H9 (cell line): ENCODE measurements at regions not wholly inside any gene's neighbourhood (a gene's known extent, or its start where the extent isn't known, plus 50 kb on each side); places are given as distances from the start of the nearest gene placed in this dataset.

Experiments used
- DNase-seq: peaks from one replicate; pipeline ENCODE4 v3.0.0-alpha.2; 2017
- H2AFZ ChIP-seq: one replicate; pipeline ENCODE4 v1.6.1; 2013; ENCODE audit warnings: mild to moderate bottlenecking, low read length, control low read depth, moderate library complexity
- H2AK5ac ChIP-seq: 2 replicates; pipeline ENCODE4 v1.6.1; 2013; ENCODE audit warnings: low read length, control low read depth, mixed read lengths; ENCODE audit not compliant: insufficient read length
- H2BK120ac ChIP-seq: one replicate; pipeline ENCODE4 v1.6.1; 2013; ENCODE audit warnings: low read depth, mild to moderate bottlenecking, low read length, control low read depth, inconsistent platforms; ENCODE audit not compliant: poor library complexity, severe bottlenecking
- H2BK12ac ChIP-seq: 2 replicates; pipeline ENCODE4 v1.6.1; 2013; ENCODE audit warnings: low read length, control low read depth, mixed read lengths, low read depth; ENCODE audit not compliant: insufficient read length
- H2BK15ac ChIP-seq: 2 replicates; pipeline ENCODE4 v1.6.1; 2013; ENCODE audit warnings: low read depth, low read length, control low read depth
- H2BK20ac ChIP-seq: one replicate; pipeline ENCODE4 v1.6.1; 2013; ENCODE audit warnings: low read depth, mild to moderate bottlenecking, low read length, control low read depth, inconsistent platforms; ENCODE audit not compliant: poor library complexity, severe bottlenecking
- H2BK5ac ChIP-seq: 2 replicates; pipeline ENCODE4 v1.6.1; 2013; ENCODE audit warnings: low read length, control low read depth, mixed read lengths; ENCODE audit not compliant: insufficient read length
- H3K14ac ChIP-seq: 2 replicates; pipeline ENCODE4 v1.6.1; 2013; ENCODE audit warnings: low read length, control low read depth; ENCODE audit not compliant: insufficient read depth
- H3K18ac ChIP-seq: 2 replicates; pipeline ENCODE4 v1.6.1; 2013; ENCODE audit warnings: low read depth, mild to moderate bottlenecking, mixed read lengths, low read length, control low read depth; ENCODE audit not compliant: insufficient read length
- H3K23ac ChIP-seq: 2 replicates; pipeline ENCODE4 v1.6.1; 2013; ENCODE audit warnings: low read length, control low read depth, mixed read lengths, low read depth; ENCODE audit not compliant: insufficient read length
- H3K23me2 ChIP-seq: 2 replicates; pipeline ENCODE4 v1.6.1; 2013; ENCODE audit warnings: low read depth, mild to moderate bottlenecking, mixed read lengths, low read length, control low read depth; ENCODE audit not compliant: insufficient read length, poor library complexity, severe bottlenecking
- H3K27ac ChIP-seq: 2 replicates; pipeline ENCODE4 v1.5.1; 2013; ENCODE audit warnings: low read length, control low read depth, mixed read lengths, low read depth; ENCODE audit not compliant: insufficient read length
- H3K27me3 ChIP-seq: 2 replicates; pipeline ENCODE4 v1.6.1; 2013; ENCODE audit warnings: low read length, control low read depth, inconsistent platforms; ENCODE audit not compliant: insufficient read depth
- H3K4ac ChIP-seq: 2 replicates; pipeline ENCODE4 v1.6.1; 2013; ENCODE audit warnings: low read depth, mild to moderate bottlenecking, control low read depth, inconsistent platforms, low read length, moderate library complexity
- H3K4me1 ChIP-seq: 2 replicates; pipeline ENCODE4 v1.6.1; 2013; ENCODE audit warnings: low read length, control low read depth, inconsistent platforms; ENCODE audit not compliant: insufficient read depth
- H3K4me2 ChIP-seq: 2 replicates; pipeline ENCODE4 v1.6.1; 2013; ENCODE audit warnings: low read length, control low read depth, mixed read lengths; ENCODE audit not compliant: insufficient read length, insufficient read depth
- H3K56ac ChIP-seq: 2 replicates; pipeline ENCODE4 v1.6.1; 2013; ENCODE audit warnings: low read depth, mild to moderate bottlenecking, mixed read lengths, low read length, control low read depth; ENCODE audit not compliant: insufficient read length
- H3K79me1 ChIP-seq: 2 replicates; pipeline ENCODE4 v1.6.1; 2013; ENCODE audit warnings: low read depth, mild to moderate bottlenecking, moderate library complexity, low read length, control low read depth, inconsistent platforms; ENCODE audit not compliant: insufficient read depth, poor library complexity, severe bottlenecking
- H3K79me2 ChIP-seq: 2 replicates; pipeline ENCODE4 v1.6.1; 2013; ENCODE audit warnings: low read length, control low read depth, inconsistent platforms; ENCODE audit not compliant: insufficient read depth
- H3K9ac ChIP-seq: 2 replicates; pipeline ENCODE4 v1.6.1; 2013; ENCODE audit warnings: low read length, control low read depth, mixed read lengths; ENCODE audit not compliant: insufficient read length; ENCODE audit errors: extremely low read depth
- H3K9me3 ChIP-seq: one replicate; pipeline ENCODE4 v1.6.1; 2013; ENCODE audit warnings: low read depth, low read length, inconsistent platforms; ENCODE audit not compliant: control insufficient read depth
- H3T11ph ChIP-seq: one replicate; pipeline ENCODE4 v1.6.1; 2013; ENCODE audit warnings: mild to moderate bottlenecking, low read length, control low read depth, inconsistent platforms
- H4K20me1 ChIP-seq: one replicate; pipeline ENCODE4 v1.6.1; 2013; ENCODE audit not compliant: control insufficient read depth, insufficient read length, insufficient read depth
- H4K5ac ChIP-seq: 2 replicates; pipeline ENCODE4 v1.6.1; 2013; ENCODE audit warnings: low read depth, mild to moderate bottlenecking, mixed read lengths, low read length, control low read depth; ENCODE audit not compliant: insufficient read length
- H4K8ac ChIP-seq: replicated peaks from 2 replicates; pipeline ENCODE4 v1.6.1; 2013; ENCODE audit warnings: low read length, control low read depth, mixed read lengths, low read depth; ENCODE audit not compliant: insufficient read length
- H4K91ac ChIP-seq: 2 replicates; pipeline ENCODE4 v1.6.1; 2013; ENCODE audit warnings: low read depth, mild to moderate bottlenecking, moderate library complexity, mixed read lengths, low read length, control low read depth; ENCODE audit not compliant: insufficient read length
- H3K27ac Mint-ChIP-seq, 3 experiments: 2 replicates in 2 of 3; 3 replicates in 1 of 3; pipeline ENCODE4 v1.8.0; 2020 to 2021; ENCODE audit warnings: mixed read lengths in 3 of 3, mild to moderate bottlenecking in 1 of 3, moderate library complexity in 1 of 3
- H3K27me3 Mint-ChIP-seq: 2 replicates; pipeline ENCODE4 v1.8.0; 2021; ENCODE audit warnings: low read depth, mild to moderate bottlenecking, moderate library complexity, mixed read lengths
- H3K36me3 Mint-ChIP-seq, 3 experiments: 2 replicates in 2 of 3; 3 replicates in 1 of 3; pipeline ENCODE4 v1.8.0; 2020 to 2021; ENCODE audit warnings: low read depth in 3 of 3, mixed read lengths in 3 of 3; ENCODE audit not compliant: insufficient read depth in 1 of 3
- H3K4me1 Mint-ChIP-seq, 2 experiments: 2 replicates each; pipeline ENCODE4 v1.8.0; 2020; ENCODE audit warnings: mixed read lengths in 2 of 2
- H3K4me3 Mint-ChIP-seq, 2 experiments: 2 replicates in 1 of 2; 3 replicates in 1 of 2; pipeline ENCODE4 v1.8.0; 2020 to 2021; ENCODE audit warnings: mild to moderate bottlenecking in 2 of 2, mixed read lengths in 2 of 2, moderate library complexity in 1 of 2
- H3K9me3 Mint-ChIP-seq, 2 experiments: 2 replicates in 1 of 2; 3 replicates in 1 of 2; pipeline ENCODE4 v1.8.0; 2020; ENCODE audit warnings: mild to moderate bottlenecking in 2 of 2, mixed read lengths in 2 of 2, moderate library complexity in 1 of 2
- CTCF ChIP-seq: fragments of 200-600 bp; sonication (generic); conservative IDR thresholded peaks from 3 replicates; pipeline ENCODE4 v1.8.0; 2021; ENCODE audit warnings: antibody characterized with exemption, mild to moderate bottlenecking
- WGBS: extraction: QIAGEN DNeasy Blood & Tissue Kit; methylation state at CpG from one replicate; pipeline ENCODE4 v1.1.7; 2013; ENCODE audit warnings: missing lambda C conversion rate, low lambda C conversion rate, mixed read lengths; ENCODE audit not compliant: insufficient read length; ENCODE audit errors: extremely low coverage; 5-methylcytosine and 5-hydroxymethylcytosine counted together

- H3T11ph ChIP-seq: no peak overlapping the region
- no peak overlapping the region for H2BK120ac ChIP-seq
- H3K18ac ChIP-seq: no peak overlapping the region
- no peak overlapping the region for H3K27ac Mint-ChIP-seq
- H3K4me2 ChIP-seq: no peak overlapping the region
- H3K4ac ChIP-seq: no peak overlapping the region
- H3K27me3 Mint-ChIP-seq: no peaks in the 10 kb centered on the region
- peaks cover 0 to 9% (median 0%) of the 10 kb centered on the region in 3 experiments; a peak in 3 of 7 replicates for H3K36me3 Mint-ChIP-seq
- H2AK5ac ChIP-seq: no peak overlapping the region
- TF ChIP-seq CTCF: no peak
- no peaks in the 10 kb centered on the region for H3K79me2 ChIP-seq
- no peaks in the 10 kb centered on the region for H3K4me1 ChIP-seq
- no peak overlapping the region for H2BK20ac ChIP-seq
- H3K9me3 Mint-ChIP-seq: peaks cover 4 to 10% of the 10 kb centered on the region in 2 experiments; a peak in 4 of 5 replicates
- no peak overlapping the region for H3K4me3 Mint-ChIP-seq
- H3K23ac ChIP-seq: no peak overlapping the region
- H3K9ac ChIP-seq: no peak overlapping the region
- no peak overlapping the region for H2BK12ac ChIP-seq
- H4K91ac ChIP-seq: no peak overlapping the region
- H2AFZ ChIP-seq: no peak overlapping the region
- H3K9me3 ChIP-seq: no peaks in the 10 kb centered on the region
- no peak for DNase-seq
- no peaks in the 10 kb centered on the region for H3K27me3 ChIP-seq
- H3K27ac ChIP-seq: no peak overlapping the region
- H3K79me1 ChIP-seq: no peaks in the 10 kb centered on the region
- no CpG with 5 or more reads among the region's 1 CpG for WGBS
- no peak overlapping the region for H2BK15ac ChIP-seq
- no peak overlapping the region for H4K5ac ChIP-seq
- H4K8ac ChIP-seq: no peak overlapping the region
- H3K14ac ChIP-seq: no peak overlapping the region
- H3K23me2 ChIP-seq: no peaks in the 10 kb centered on the region
- no peaks in the 10 kb centered on the region for H3K4me1 Mint-ChIP-seq
- H2BK5ac ChIP-seq: no peak overlapping the region
- no peaks in the 10 kb centered on the region for H4K20me1 ChIP-seq
- H3K56ac ChIP-seq: no peak overlapping the region
Observed at GRCh38 chr13:55963934-55964333, 1176.8 kb upstream of the PRR20A start.
